K562 (cell line): ENCODE measurements at regions not wholly inside any gene's neighbourhood (a gene's known extent, or its start where the extent isn't known, plus 50 kb on each side); places are given as distances from the start of the nearest gene placed in this dataset.
A peak's percentile ranks its signal among the peaks of the same experiment; 100 is the strongest.

Experiments used
- MAFK ChIP-seq: IDR thresholded peaks from 2 replicates; pipeline ENCODE4 v1.6.1; 2011; ENCODE audit warnings: low read length, improper control_type of control experiment
- YY1 ChIP-seq, 3 experiments: IDR thresholded peaks; 2 replicates each; pipeline ENCODE4 v1.6.1; 2011; ENCODE audit warnings: low read length in 2 of 3, mild to moderate bottlenecking in 2 of 3, moderate library complexity in 2 of 3, borderline replicate concordance in 1 of 3, control low read depth in 1 of 3, low read depth in 1 of 3; ENCODE audit not compliant: insufficient read depth in 3 of 3, insufficient replicate concordance in 2 of 3, control insufficient read depth in 1 of 3, insufficient read length in 1 of 3; ENCODE audit errors: extremely low read depth in 1 of 3
- TF ChIP-seq, protein P1 (sequence below), 3 experiments: IDR thresholded peaks in 2 of 3; conservative IDR thresholded peaks in 1 of 3; 2 replicates each; pipeline ENCODE4 v1.5.1; 2011 to 2012; ENCODE audit warnings: low read length in 3 of 3, mild to moderate bottlenecking in 3 of 3, control low read depth in 2 of 3, improper control_type of control experiment in 1 of 3, inconsistent platforms in 1 of 3, low read depth in 1 of 3, mixed read lengths in 1 of 3, moderate library complexity in 1 of 3; ENCODE audit not compliant: insufficient read depth in 2 of 3

DNA sequence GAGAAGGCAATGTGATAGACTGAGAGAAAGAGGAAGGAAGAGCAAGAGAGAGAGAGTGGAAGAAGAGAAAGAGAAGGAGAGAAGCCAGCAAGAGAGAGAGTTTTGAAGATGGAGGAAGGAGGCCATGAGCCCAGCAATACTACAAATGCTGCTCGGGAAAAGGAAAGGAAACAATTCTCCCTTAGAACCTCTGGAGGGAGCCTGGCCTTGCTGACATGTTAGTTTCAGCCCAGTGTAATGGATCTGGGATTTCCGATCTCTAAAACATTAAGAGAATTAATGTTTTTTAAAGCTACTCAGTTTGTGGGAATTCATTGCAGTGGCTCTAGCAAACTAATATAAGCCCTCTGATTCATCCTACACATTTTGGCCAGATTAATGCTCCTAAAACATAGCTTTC lies 206.8 kb upstream of the MTPN start:
- no peak for TF ChIP-seq YY1 (IDR thresholded peaks at IDR 0.05; ENCODE audit: borderline replicate concordance in 1 of 3, control insufficient read depth in 1 of 3, extremely low read depth in 1 of 3, insufficient read depth in 3 of 3, insufficient read length in 1 of 3, insufficient replicate concordance in 2 of 3, low read depth in 1 of 3, low read length in 2 of 3)
- TF ChIP-seq, protein P1, sequence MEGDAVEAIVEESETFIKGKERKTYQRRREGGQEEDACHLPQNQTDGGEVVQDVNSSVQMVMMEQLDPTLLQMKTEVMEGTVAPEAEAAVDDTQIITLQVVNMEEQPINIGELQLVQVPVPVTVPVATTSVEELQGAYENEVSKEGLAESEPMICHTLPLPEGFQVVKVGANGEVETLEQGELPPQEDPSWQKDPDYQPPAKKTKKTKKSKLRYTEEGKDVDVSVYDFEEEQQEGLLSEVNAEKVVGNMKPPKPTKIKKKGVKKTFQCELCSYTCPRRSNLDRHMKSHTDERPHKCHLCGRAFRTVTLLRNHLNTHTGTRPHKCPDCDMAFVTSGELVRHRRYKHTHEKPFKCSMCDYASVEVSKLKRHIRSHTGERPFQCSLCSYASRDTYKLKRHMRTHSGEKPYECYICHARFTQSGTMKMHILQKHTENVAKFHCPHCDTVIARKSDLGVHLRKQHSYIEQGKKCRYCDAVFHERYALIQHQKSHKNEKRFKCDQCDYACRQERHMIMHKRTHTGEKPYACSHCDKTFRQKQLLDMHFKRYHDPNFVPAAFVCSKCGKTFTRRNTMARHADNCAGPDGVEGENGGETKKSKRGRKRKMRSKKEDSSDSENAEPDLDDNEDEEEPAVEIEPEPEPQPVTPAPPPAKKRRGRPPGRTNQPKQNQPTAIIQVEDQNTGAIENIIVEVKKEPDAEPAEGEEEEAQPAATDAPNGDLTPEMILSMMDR (IDR thresholded peaks at IDR 0.05 in 2 of 3, conservative IDR thresholded peaks at IDR 0.05 in 1 of 3; ENCODE audit: insufficient read depth in 2 of 3, low read depth in 1 of 3, low read length in 3 of 3): peak; percentile 9 to 39 (median 31); a peak in 3 of 6 replicates
- no peak for TF ChIP-seq MAFK
